ENCODE measurements at regions not wholly inside any gene's neighbourhood (a gene's known extent, or its start where the extent isn't known, plus 50 kb on each side); places are given as distances from the start of the nearest gene placed in this dataset.

- Histone ChIP-seq H2AFZ (replicated peaks) (no peak overlapping the region), H3K27ac (no peak overlapping the region), H3K79me2 (ENCODE audit: low read depth) (no peaks in the 10 kb centered on the region), H3K9ac (no peak overlapping the region), H3K27me3 (peaks cover 23% of the 10 kb centered on the region), H3K9me3 (ENCODE audit: low read depth) (no peaks in the 10 kb centered on the region), H3K36me3 (no peaks in the 10 kb centered on the region), H4K20me1 (ENCODE audit: low read depth) (no peaks in the 10 kb centered on the region), H3K4me2 (no peak overlapping the region), H3F3A (ENCODE audit: low read depth) (no peaks in the 10 kb centered on the region), H3K4me1 (peaks cover 7% of the 10 kb centered on the region), H3K4me3 (no peak overlapping the region)
- no peak for DNase-seq (ENCODE audit: low spot score)
- Mint-ChIP-seq H3K27ac (no peak overlapping the region), H3K36me3 (no peaks in the 10 kb centered on the region), H3K4me3 (no peak overlapping the region), H3K4me1 (peaks cover 27% of the 10 kb centered on the region), H3K27me3 (ENCODE audit: insufficient read depth, low read depth) (no peaks in the 10 kb centered on the region), H3K9me3 (peaks cover 2% of the 10 kb centered on the region)
- TF ChIP-seq EZH2 (IDR thresholded peaks at IDR 0.05) (no peak), CTCF (IDR thresholded peaks at IDR 0.05) (no peak), EZH2phosphoT487 (IDR thresholded peaks at IDR 0.05) (no peak)
These were observed 85.7 kb upstream of the CDH4 start for GRCh38 chr20:61166324-61166723.

GRCh38 chr20:61168605-61169004 is 83.5 kb upstream of the CDH4 start:
- peaks cover 8% of the 10 kb centered on the region for H3K27me3 ChIP-seq
- no peak for DNase-seq (ENCODE audit: low spot score)
- H3K4me2 ChIP-seq, result no peak overlapping the region
- no peak overlapping the region for H3K27ac Mint-ChIP-seq
- H4K20me1 ChIP-seq (ENCODE audit: low read depth), result no peaks in the 10 kb centered on the region
- no peaks in the 10 kb centered on the region for H3F3A ChIP-seq (ENCODE audit: low read depth)
- H3K79me2 ChIP-seq (ENCODE audit: low read depth), result no peaks in the 10 kb centered on the region
- H3K27ac ChIP-seq, result no peak overlapping the region
- TF ChIP-seq EZH2phosphoT487 (IDR thresholded peaks at IDR 0.05) (no peak), EZH2 (IDR thresholded peaks at IDR 0.05) (no peak), CTCF (IDR thresholded peaks at IDR 0.05) (no peak)
- peaks cover 23% of the 10 kb centered on the region for H3K4me1 Mint-ChIP-seq
- no peak overlapping the region for H3K4me3 Mint-ChIP-seq
- H2AFZ ChIP-seq (replicated peaks), result no peak overlapping the region
- H3K4me3 ChIP-seq, result no peak overlapping the region
- peaks cover 2% of the 10 kb centered on the region for H3K9me3 Mint-ChIP-seq
- no peaks in the 10 kb centered on the region for H3K27me3 Mint-ChIP-seq (ENCODE audit: insufficient read depth, low read depth)
- H3K9ac ChIP-seq, result no peak overlapping the region
- H3K36me3 ChIP-seq, result no peaks in the 10 kb centered on the region
- H3K36me3 Mint-ChIP-seq, result no peaks in the 10 kb centered on the region
- H3K9me3 ChIP-seq (ENCODE audit: low read depth), result no peaks in the 10 kb centered on the region
- peaks cover 7% of the 10 kb centered on the region for H3K4me1 ChIP-seq

- Mint-ChIP-seq H3K4me3 (no peak overlapping the region), H3K36me3 (no peaks in the 10 kb centered on the region), H3K9me3 (peaks cover 2% of the 10 kb centered on the region), H3K27me3 (ENCODE audit: insufficient read depth, low read depth) (no peaks in the 10 kb centered on the region), H3K27ac (no peak overlapping the region), H3K4me1 (peaks cover 21% of the 10 kb centered on the region)
- no peak overlapping the region for H3K4me2 ChIP-seq
- no peak overlapping the region for H3K9ac ChIP-seq
- H3K4me1 ChIP-seq, result peaks cover 7% of the 10 kb centered on the region
- no peaks in the 10 kb centered on the region for H3K36me3 ChIP-seq
- H3K27ac ChIP-seq, result no peak overlapping the region
- H4K20me1 ChIP-seq (ENCODE audit: low read depth), result no peaks in the 10 kb centered on the region
- no peak for DNase-seq (ENCODE audit: low spot score)
- H3K4me3 ChIP-seq, result no peak overlapping the region
- no peaks in the 10 kb centered on the region for H3K27me3 ChIP-seq
- TF ChIP-seq EZH2 (IDR thresholded peaks at IDR 0.05) (no peak), EZH2phosphoT487 (IDR thresholded peaks at IDR 0.05) (no peak), CTCF (IDR thresholded peaks at IDR 0.05) (no peak)
- no peak overlapping the region for H2AFZ ChIP-seq (replicated peaks)
- H3F3A ChIP-seq (ENCODE audit: low read depth), result no peaks in the 10 kb centered on the region
- H3K9me3 ChIP-seq (ENCODE audit: low read depth), result no peaks in the 10 kb centered on the region
- no peaks in the 10 kb centered on the region for H3K79me2 ChIP-seq (ENCODE audit: low read depth)
These were observed 82.2 kb upstream of the CDH4 start for GRCh38 chr20:61169874-61170273.
